ENCODE measurements at regions not wholly inside any gene's neighbourhood (a gene's known extent, or its start where the extent isn't known, plus 50 kb on each side); places are given as distances from the start of the nearest gene placed in this dataset.
"Not testable (repeated sequence)": the region's sequence is repeated elsewhere in the genome, so short reads cannot be mapped to it uniquely, and the experiment has no call there.

DNA sequence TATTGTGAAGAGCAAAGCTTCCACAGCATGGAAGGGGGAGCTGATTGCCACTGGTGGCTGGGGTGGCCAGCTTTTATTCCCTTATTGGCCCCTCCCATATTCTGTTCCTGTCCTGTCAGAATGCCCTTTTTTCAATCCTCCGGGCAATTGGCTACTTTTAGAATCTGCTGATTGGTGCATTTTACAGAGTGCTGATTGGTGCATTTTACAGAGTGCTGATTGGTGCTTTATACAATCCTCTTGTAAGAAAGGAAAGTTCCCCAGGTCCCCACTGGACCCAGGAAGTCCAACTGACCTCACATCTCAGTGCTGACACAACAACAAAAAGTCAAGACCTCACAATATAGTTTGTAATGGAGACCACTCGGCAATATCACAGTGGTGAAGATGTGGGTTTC, 195.0 kb downstream of the SPATA31A6 start:
- no peak for DNase-seq

DNA sequence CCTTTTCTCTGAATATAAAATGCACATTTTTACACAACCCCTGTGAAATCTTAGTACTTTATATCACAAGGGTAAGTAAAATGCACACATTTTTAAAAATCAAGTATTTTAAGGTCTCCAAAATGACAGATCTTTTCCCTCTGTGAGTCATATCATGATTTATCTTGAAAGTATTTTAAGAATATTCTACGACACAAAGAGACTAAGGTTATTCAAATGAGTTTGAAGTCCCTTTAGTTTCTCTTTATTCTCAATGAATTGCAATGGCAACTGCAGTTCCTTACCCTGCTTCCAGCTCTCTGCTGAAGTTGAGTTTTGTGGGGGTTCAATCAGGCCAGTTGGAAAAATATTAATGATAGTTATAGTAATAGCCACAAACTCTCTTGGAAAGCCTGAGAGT, 196.1 kb downstream of the SPATA31A6 start:
- DNase-seq = not testable (repeated sequence)

DNA sequence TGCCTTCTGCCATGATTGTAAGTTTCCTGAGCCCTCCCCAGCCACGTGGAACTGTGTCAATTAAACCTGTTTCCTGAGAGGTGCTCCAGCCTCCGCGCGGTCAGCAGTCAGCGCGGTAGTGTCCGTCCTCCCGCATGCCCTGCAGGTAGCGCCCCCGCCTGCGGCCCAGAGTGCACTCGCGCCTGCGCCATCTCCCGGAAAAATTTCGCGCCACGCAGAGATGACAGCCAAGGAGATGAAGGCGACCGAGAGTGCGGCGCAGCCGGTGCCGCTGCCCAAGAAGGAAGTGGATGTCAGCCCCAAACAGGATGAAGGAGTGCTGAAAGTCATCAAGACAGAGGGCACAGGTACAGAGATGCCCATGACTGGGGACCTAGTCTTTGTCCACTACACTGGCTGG, 201.1 kb downstream of the SPATA31A6 start:
- DNase-seq = not testable (repeated sequence)

DNA sequence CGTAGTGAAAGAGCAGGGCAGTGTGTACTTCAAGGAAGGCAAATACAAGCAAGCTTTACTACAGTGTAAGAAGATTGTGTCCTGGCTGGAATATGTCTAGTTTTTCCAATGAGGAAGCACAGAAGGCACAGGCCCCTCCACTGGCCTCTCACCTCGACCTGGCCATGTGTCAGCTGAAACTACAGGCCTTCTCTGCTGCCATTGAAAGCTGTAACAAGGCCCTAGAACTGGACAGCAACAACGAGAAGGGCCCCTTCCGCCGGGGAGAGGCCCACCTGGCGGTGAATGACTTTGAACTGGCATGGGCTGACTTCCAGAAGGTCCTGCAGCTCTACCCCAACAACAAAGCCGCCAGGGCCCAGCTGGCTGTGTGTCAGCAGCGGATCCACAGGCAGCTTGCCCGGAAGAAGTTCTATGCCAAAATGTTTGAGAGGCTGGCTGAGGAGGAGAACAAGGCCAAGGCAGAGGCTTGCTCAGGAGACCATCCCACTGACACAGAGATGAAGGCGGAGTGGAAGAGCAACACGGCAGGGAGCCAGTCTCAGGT, 202.2 kb downstream of the SPATA31A6 start:
- not testable (repeated sequence) for DNase-seq

DNA sequence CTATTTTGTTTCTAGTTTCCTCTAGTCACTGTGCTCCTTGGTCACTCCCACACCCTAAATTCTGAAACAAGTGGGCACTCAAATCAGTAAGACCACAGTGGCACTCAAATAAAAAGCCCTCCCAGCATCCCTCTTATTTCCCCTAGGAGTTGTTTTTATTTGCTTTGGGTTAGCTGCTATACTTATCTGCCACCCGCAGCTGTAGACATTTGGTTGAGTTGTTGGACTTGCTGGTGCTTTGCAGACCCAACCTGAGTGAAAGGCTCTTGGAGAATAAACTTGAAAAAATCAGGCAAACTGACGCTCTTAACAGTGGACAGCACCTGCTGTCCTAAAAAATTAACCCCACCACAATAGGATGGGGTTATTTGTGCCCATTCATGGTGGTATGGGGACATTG, 203.0 kb downstream of the SPATA31A6 start:
- no peak for DNase-seq

DNA sequence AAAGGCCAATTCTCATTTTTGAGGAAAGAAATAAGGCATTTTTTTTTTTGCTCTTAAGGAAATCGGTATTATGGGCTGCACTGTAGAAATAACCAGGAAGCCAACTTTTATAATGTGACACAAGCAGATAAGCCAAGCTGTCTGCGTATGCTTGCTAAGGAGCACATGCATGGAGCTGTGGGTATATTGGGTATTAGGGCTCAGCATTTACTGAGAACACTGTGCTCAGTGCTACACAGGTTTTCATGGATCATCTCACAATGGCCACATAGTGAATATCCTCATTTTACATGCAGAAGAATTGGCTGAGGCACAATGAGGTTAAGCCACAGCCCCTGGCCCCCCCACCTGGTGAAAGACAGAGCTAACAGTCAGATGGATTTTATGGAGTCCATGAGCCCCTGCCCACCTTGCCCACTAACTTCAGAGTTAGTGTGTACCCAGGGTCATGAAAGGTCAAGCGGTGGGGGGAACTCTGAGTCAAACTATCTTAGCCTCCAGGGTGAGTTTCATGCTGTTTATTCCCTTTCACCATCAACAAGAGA, 204.8 kb downstream of the SPATA31A6 start:
- DNase-seq = no peak

DNA sequence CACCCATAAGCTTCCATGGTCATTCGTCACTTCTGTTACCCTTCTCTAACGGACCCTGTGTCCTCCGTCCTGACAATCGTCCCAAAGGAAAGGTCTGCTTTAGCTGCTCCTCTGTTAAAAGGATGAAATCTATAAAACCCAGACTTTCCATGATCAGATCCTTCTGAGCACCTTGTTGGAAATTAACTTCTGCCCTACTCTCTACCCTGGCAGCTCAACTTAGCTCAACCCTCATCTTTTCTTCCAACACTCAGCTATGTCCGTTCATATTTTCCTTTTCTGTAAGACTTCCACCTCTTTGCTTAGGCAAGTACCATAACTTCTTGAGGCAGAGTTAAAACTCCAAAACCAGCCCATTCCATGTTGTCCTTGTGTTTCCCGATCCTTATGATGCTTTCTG, 205.4 kb downstream of the SPATA31A6 start:
- no peak for DNase-seq

DNA sequence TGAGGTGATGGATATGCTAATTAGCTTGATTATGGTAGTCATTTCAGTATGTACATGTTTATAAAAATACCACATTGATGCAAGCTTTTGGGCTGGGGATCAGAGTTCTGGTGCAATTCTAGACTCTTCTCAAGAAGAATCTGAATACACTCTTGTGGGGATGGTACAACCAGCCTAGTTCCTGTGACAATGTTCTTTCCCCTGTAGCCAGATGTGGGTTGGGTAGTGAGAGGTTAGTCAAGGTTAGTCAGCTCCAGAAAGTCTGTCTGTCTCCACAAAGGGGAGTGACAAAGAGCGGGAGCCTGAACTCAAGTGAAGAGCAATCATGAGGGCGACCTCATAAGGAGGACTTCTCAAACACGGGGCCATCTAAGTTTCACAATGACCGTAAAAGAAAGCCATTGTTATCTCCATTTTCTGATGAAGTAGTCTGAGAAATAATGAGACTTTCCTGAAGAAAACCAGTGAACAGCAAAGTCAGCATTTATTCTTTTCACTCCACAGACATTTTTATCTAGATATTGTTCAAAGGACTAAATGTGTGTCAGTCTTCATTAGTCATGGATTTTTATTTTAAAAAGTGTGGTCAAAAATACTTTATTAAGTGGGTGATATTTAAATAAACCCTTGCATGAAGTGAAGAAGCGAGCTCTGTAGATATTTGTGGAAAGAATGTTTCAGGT, 209.5 kb downstream of the SPATA31A6 start:
- peak; percentile 38 for DNase-seq

DNA sequence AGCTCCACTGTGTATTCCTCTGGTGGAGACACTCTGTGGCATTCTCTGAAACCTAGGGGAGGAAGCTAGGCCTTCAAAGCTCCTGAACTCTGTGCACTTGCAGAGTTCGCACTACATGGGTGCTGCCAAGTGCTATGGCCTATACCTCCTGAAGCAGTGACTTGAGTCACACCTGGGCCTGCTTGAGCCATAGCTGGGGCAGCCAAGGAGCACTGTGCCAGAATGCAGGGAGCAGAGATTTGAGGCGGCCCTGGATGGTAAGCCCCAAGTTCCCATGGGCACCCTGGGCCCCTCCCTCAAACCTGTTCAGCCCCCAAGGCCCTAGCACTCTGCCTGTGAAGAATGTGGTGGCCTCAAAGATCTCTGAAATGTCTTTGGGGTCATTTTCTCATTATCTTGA, 212.9 kb downstream of the SPATA31A6 start:
- DNase-seq = no peak

DNA sequence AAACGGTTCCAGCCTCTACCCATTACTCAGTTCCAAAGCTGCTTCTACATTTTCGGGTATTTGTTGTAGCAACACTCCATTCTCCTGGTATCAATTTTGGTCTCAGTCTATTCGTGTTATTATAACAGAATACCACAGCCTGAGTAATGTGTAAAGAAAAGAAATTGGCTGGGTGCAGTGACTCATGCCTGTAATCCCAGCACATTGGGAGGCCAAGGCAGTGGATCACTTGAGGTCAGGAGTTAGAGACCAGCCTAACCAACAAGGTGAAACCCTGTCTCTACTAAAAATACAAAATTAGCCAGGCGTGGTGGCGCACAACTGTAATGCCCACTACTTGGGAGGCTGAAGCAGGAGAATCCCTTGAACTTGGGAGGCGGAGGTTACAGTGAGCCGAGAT, 213.9 kb downstream of the SPATA31A6 start:
- peak; percentile 29 for DNase-seq

DNA sequence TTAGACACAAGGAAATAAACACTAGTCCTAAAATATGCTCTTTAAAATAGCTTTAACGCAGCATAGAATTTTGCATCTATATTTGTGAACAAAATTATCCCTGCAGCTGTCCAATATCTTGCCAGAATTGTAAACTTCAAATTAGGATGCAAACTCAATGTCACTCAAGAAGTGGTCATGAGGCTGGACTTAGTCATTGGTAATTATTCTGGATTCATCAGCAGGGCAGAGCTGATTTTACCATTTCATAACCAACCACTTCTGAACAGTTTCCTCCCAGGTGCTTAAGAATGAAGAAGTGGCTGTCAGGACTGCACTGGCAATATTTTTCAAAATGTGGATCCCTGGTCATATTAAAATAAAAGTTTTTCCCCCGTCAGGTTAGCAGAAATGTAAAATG, 219.5 kb downstream of the SPATA31A6 start:
- not testable (repeated sequence) for DNase-seq

DNA sequence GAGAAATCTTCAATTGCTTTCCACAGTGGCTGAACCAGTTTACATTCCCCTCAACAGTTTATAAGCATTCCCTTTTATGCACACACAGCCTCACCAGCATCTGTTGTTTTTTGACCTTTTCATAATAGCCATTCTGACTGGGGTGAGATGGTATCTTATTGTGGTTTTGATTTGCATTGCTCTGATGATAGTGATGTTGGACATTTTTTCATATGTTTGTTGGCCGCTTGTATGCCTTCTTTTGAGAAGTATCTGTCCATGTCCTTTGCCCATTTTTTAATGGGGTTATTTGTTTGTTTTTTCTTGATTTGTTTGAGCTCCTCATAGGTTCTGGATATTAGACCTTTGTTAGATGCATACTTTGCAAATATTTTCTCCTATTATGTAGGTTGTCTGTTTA, 226.1 kb downstream of the SPATA31A6 start:
- not testable (repeated sequence) for DNase-seq

DNA sequence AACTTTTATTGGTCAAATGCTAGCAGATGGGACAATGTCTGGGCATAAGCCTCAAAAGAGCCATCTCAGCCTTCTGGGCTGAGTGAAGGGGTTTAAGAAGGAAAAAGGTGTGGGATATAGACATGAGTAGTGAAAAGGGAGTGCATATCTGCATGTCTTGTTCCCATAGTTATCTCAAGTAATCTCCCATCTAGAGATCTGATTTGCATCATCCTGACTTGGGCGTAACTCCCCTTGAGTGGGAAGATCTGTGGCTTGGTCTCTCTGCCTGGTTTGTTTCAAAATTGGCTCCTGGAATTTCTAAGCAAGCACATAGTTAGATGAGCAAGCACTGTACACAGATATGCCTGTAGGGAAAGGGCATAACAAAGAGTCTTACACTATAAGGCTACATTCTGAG, 228.9 kb downstream of the SPATA31A6 start:
- DNase-seq = not testable (repeated sequence)

DNA sequence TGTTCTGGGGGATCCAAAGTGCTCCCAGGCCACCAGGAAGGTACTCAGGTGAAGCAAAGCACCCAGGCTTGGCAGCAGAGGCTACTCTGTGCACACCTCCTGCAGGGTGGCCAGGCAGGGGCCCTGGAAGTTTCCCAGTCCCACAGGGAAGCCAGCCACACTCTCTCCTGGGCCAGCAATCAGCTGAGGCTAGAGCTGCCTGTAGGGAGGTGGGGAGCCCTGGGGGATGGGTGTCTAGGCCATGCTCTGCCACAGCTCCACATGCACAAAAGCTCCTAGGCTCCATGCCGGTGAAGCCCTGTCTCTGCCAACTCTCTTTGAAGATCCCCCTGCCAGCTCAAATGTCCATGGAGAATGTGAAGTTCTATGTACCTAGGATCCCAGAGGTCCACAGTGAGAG, 231.4 kb downstream of the SPATA31A6 start:
- not testable (repeated sequence) for DNase-seq

DNA sequence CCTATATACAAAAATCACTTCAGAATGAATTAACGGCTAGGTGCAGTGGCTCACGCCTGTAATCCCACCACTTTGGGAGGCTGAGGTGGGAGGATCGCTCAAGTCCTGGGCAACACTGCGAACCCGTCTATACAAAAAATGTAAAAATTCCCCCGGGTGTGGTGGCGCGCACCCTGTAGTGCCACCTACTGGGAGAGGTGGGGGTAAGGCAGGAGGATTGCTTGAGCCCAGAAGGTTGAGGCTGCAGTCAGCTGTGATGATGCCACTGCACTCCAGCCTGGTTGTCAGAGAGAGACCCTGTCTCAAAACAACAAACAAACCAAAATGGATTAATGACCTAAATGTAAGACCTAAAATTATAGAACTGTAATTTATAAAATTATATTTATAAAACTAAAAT, 236.2 kb downstream of the SPATA31A6 start:
- not testable (repeated sequence) for DNase-seq

DNA sequence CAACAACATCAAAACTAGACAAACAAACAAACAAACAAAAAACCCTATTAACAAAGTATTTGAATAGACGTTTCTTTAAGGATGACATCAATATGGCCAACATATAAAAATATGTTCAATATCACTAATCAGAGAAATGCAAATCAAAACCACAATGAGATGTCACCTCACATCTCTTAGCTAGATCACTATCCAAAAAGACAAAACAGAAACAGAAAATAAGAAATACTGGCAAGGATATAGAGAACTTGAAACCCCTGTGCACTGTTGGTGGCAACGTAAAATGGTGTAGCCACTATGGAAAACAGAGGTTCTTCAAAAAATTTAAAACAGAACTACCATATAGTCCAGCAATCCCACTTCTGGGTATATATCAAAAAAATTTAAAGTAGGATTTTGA, 236.9 kb downstream of the SPATA31A6 start:
- not testable (repeated sequence) for DNase-seq

DNA sequence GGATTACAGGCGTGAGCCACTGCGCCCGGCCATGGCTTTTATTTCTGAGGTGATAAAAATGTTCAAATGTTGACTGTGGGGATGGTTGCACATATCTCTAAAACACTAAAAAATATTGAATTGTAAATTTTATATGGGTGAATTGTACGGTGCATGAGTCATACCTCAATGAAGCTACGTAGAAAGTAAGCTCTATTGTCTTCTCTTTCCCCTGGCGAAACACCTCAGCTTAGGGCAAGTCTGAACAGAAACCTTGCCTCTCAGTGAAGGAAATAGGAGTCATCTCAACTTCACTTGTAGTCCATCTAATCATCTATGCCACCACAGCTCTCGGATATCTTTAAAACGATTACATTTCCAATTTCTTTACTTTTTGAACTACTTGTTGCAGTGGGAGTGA, 238.2 kb downstream of the SPATA31A6 start:
- DNase-seq = not testable (repeated sequence)

DNA sequence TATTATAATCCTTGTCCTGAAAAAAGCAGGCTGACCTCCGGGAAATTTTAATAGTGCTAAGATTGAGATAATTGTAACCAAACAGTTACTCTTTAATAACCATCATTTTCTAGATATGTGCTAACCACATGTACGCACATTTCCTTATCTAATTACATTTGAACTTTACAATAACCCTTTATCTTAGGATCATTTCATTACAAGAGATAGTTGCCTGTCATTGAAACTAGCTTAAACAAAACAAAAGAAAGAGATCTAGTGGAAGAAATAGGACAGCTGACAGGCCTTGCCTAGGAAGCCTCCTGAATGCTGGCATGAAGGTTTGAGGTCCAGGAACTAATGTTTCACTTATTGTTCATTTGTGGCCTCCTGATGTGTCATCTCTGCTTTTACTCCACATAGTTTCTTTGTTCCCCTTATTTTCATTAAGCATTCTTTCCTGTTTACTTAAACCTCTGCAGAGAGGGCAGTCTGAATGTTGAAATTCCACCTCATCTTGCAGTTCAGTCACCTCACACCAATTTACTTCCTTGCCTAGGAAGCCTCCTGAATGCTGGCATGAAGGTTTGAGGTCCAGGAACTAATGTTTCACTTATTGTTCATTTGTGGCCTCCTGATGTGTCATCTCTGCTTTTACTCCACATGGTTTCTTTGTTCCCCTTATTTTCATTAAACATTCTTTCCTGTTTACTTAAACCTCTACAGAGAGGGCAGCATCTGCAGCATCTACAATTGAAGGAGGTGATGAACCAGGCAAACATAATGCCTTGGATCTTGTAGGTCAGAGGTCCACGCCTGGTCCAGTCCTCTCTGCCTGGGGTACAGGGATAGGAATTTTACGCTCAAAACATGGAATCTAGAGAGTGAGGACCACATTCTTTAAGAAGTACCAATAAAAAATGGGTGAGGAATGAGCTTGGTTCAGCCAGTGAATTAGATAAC, 247.5 kb downstream of the SPATA31A6 start:
- not testable (repeated sequence) for DNase-seq

DNA sequence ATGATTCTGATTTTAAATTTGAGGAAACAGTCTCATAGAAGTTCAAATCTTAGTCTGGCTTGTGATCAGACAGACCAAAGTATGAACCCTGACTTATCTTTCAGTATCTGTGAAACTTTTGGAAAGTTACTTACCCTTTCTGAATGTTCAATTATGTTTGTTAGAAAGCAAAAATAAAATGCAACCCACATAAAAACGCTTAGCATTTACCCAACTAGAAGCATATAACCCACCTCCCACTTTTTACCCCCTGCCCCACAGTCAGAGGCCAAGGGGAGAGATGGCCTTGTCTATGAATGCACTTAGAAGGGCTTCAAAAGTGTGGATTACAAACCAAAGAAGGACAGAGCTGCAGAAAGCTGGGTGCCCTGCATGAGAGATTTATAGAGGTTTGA, 248.2 kb downstream of the SPATA31A6 start:
- DNase-seq = not testable (repeated sequence)

DNA sequence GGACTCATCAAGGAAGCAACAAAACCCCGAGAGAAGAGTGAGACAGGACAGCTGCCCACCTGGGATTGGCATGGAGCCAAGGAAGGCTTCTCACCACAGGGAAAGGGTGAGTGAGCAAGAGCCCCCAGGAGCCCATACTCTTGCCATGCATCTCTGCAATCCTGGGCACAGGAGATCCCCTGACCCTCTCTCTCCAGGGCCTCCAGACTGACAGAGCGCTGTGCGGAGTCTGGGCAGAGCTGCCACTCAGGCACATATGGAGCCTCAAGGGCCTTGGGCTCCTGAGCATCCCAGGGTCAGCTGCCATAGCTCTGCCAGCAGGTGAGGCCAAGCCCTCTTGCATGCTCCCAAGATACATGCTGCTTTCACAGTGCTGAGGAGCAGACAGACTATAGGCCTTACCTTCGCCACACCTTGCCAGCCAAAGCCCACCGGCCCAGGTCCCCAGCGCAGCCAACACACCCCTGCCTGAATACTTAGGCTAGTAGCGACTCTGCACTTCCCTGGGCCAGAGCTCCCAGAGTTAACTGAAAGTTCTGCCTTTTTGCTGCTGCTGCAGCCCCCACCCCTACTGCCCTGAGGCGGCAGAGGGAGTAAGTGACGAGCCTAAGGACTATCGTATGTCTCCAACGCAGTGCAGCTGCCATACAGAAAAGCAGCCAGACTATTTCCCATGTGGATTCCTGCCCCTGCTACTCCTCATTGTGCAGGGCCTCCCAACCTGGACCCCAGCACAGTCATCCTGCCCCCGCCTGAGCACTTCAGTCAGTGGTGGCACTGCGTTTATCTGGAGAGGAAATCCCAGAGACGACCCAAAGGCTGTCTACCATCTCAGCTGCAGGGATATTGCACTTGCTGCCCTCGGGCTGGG, 251.6 kb downstream of the SPATA31A6 start:
- DNase-seq = not testable (repeated sequence)

DNA sequence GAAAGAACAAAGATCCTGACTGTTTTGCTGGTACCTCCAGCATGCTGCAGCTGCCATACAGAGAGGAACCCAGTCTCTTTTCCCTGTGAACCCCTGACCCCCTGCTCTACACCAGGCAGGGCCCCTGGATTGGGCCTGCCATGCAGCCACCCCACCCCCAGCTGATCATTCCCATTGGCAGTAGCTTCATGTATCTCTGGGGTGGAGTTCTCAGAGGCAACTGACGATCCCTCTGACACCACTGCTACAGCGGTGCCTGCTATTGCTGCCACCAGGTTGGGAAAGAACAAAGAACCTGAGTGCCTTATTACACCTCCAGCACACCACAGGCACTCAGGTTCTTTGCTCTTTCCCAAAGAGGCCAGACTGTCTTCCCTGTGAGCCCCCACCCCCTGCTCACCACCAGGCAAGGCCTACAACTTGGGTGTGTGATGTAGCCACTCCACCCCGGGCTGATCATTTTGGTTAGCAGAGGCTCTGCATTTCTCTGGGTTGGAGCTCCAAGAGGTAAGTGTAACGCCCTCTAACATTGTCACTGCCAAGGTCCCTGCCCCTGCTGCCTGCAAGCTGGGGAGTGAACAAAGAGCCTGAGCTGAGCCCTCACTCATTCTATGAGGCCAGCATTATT, 252.4 kb downstream of the SPATA31A6 start:
- not testable (repeated sequence) for DNase-seq
